ENCODE measurements at regions not wholly inside any gene's neighbourhood (a gene's known extent, or its start where the extent isn't known, plus 50 kb on each side); places are given as distances from the start of the nearest gene placed in this dataset.

- TF ChIP-seq GATA3 (IDR thresholded peaks at IDR 0.05; ENCODE audit: low read depth, low read length) (no peak), GATA2 (IDR thresholded peaks at IDR 0.05; ENCODE audit: low read depth, low read length) (no peak)
These were observed 105.0 kb downstream of the MATN1 start for GRCh38 chr1:30618335-30618747.

All from SH-SY5Y (cell line).